ENCODE measurements at regions not wholly inside any gene's neighbourhood (a gene's known extent, or its start where the extent isn't known, plus 50 kb on each side); places are given as distances from the start of the nearest gene placed in this dataset.

GRCh38 chr18:76767954-76768353 lies 54.4 kb upstream of the ZNF236 start:
- TF ChIP-seq CTCF (IDR thresholded peaks at IDR 0.05) (no peak), POLR2A (IDR thresholded peaks at IDR 0.05) (no peak)

All from sigmoid colon (tissue), 3 donors.